SJSA1 (cell line): ENCODE measurements at regions not wholly inside any gene's neighbourhood (a gene's known extent, or its start where the extent isn't known, plus 50 kb on each side); places are given as distances from the start of the nearest gene placed in this dataset.

Source experiments
- DNase-seq, 2 experiments: peaks; one replicate each; pipeline ENCODE4 v3.0.0-alpha.2; 2015 to 2020; ENCODE audit warnings: low spot score in 2 of 2, low read depth in 1 of 2
- H3K27ac ChIP-seq: fragments of 250-450 bp; sonication (Bioruptor Pico); 2 replicates; pipeline ENCODE4 v1.5.1; 2020; ENCODE audit warnings: mild to moderate bottlenecking, moderate library complexity
- H3K27me3 ChIP-seq: fragments of 250-450 bp; sonication (Bioruptor Pico); replicated peaks from 2 replicates; pipeline ENCODE4 v1.5.1; 2020; ENCODE audit warnings: mild to moderate bottlenecking, moderate library complexity
- H3K36me3 ChIP-seq: fragments of 250-450 bp; sonication (Bioruptor Pico); 2 replicates; pipeline ENCODE4 v1.5.1; 2020; ENCODE audit warnings: mild to moderate bottlenecking
- H3K4me1 ChIP-seq: fragments of 250-450 bp; sonication (Bioruptor Pico); replicated peaks from 2 replicates; pipeline ENCODE4 v1.6.1; 2021; ENCODE audit warnings: mild to moderate bottlenecking
- H3K4me3 ChIP-seq: fragments of 250-450 bp; sonication (Bioruptor Pico); 2 replicates; pipeline ENCODE4 v1.5.1; 2020; ENCODE audit warnings: mild to moderate bottlenecking
- H3K9me3 ChIP-seq: fragments of 250-450 bp; sonication (Bioruptor Pico); replicated peaks from 2 replicates; pipeline ENCODE4 v1.5.1; 2020; ENCODE audit warnings: mild to moderate bottlenecking

DNA sequence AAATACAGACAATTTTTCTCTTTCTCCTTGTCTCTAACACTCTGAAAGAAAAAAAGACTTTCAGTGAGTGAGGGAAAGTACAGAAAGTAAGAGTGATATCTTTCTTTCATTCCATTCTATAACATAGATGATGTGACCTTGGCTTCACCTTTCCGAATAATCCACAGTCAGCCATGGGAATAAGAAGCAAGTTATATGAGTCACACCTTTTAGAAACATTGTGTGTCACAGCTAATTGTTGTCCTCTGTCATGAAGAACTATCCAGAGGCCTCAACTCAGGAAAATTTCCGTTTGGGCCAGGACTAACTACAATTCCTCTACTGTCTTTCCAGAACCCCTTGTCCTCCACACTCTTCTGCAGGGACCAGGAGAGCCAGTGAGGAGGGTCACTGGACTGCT, 209.7 kb upstream of the FAR2 start:
- Histone ChIP-seq H3K36me3 (no peaks in the 10 kb centered on the region), H3K9me3 (no peaks in the 10 kb centered on the region), H3K27me3 (no peaks in the 10 kb centered on the region), H3K4me3 (no peak overlapping the region), H3K27ac (no peak overlapping the region), H3K4me1 (no peaks in the 10 kb centered on the region)
- no peak for DNase-seq

DNA sequence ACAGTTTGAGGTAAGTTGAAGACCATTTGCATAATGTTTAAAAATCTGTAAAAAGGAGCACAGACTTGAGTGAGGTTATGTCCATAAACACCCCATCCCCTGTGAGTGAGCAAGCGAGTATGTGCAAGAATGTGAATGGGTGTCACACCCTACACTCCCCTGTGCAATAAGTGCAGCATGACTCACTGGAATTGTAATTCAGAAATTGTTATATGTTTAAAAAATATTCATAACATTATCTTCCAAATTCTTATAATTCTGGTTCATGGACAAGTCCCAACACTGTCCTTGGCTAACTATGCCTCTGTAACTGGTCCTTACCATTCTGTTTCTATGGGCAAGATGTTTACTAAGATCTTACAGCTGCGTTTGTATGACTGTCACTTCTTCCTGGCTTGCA, 207.8 kb upstream of the FAR2 start:
- Histone ChIP-seq H3K27ac (no peak overlapping the region), H3K4me1 (no peaks in the 10 kb centered on the region), H3K9me3 (no peaks in the 10 kb centered on the region), H3K4me3 (no peak overlapping the region), H3K36me3 (no peaks in the 10 kb centered on the region), H3K27me3 (no peaks in the 10 kb centered on the region)
- no peak for DNase-seq

DNA sequence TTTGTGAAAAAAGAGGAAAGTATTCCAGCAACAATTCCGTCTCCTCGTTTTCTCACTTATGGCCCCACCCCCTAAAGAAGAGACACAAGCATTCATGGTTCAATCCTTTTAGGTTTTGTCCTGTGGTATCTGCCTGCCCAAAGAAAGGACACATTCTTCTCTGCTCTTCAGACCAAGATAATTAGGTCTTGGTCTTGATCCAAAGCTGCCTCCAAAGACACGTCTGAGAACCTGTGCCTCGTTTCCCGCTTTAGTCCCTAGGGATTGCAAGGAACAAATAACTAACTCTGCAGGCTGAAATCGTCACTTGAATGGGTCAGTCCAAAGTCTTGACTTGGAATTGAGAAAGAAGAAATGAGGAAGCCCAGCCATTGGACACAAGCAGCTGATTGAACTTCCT, 202.7 kb upstream of the FAR2 start:
- Histone ChIP-seq H3K9me3 (no peaks in the 10 kb centered on the region), H3K27me3 (no peaks in the 10 kb centered on the region), H3K27ac (no peak overlapping the region), H3K4me1 (no peaks in the 10 kb centered on the region), H3K4me3 (no peak overlapping the region), H3K36me3 (no peaks in the 10 kb centered on the region)
- DNase-seq = no peak

GRCh38 chr12:28948685-28949084, 200.4 kb upstream of the FAR2 start:
- no peak for DNase-seq
- H3K27ac ChIP-seq = no peak overlapping the region
- no peaks in the 10 kb centered on the region for H3K36me3 ChIP-seq
- H3K27me3 ChIP-seq = no peaks in the 10 kb centered on the region
- no peaks in the 10 kb centered on the region for H3K9me3 ChIP-seq
- H3K4me1 ChIP-seq = no peaks in the 10 kb centered on the region
- H3K4me3 ChIP-seq = no peak overlapping the region

GRCh38 chr12:28949184-28949583, 199.9 kb upstream of the FAR2 start:
- Histone ChIP-seq H3K4me3 (no peak overlapping the region), H3K9me3 (no peaks in the 10 kb centered on the region)
- no peak for DNase-seq

GRCh38 chr12:28950049-28950448, 199.0 kb upstream of the FAR2 start:
- Histone ChIP-seq H3K4me3 (no peak overlapping the region), H3K9me3 (no peaks in the 10 kb centered on the region), H3K4me1 (no peaks in the 10 kb centered on the region), H3K36me3 (no peaks in the 10 kb centered on the region), H3K27me3 (no peaks in the 10 kb centered on the region), H3K27ac (no peak overlapping the region)
- DNase-seq = no peak

More at GRCh38 chr12:28949184-28949583, 199.9 kb upstream of the FAR2 start:
- no peak overlapping the region for H3K27ac ChIP-seq
- no peaks in the 10 kb centered on the region for H3K4me1 ChIP-seq
- H3K27me3 ChIP-seq = no peaks in the 10 kb centered on the region
- H3K36me3 ChIP-seq = no peaks in the 10 kb centered on the region

DNA sequence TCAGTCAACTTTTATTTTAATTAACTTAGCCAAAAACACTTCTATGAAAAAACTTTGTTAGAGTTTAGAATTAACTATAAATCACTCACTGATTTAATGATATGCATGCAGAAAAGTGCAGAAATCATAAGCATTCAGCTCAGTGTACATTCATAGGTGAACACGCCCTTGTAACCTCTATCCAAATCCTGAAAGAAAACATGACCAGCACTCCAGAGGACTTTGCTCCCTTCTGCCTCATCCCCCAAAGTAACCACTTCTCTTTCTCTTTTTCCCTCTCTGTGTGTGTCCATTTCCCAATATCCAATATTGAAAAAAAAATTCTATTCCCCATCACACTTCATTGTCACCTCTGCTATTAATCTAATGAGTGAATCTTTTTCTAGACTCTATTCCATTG, 197.1 kb upstream of the FAR2 start:
- Histone ChIP-seq H3K9me3 (no peaks in the 10 kb centered on the region), H3K4me3 (no peak overlapping the region), H3K27ac (no peak overlapping the region), H3K4me1 (no peaks in the 10 kb centered on the region), H3K36me3 (no peaks in the 10 kb centered on the region), H3K27me3 (no peaks in the 10 kb centered on the region)
- no peak for DNase-seq

GRCh38 chr12:28954333-28954732, 194.7 kb upstream of the FAR2 start:
- no peak overlapping the region for H3K27ac ChIP-seq
- no peak overlapping the region for H3K4me3 ChIP-seq
- H3K36me3 ChIP-seq = no peaks in the 10 kb centered on the region
- H3K27me3 ChIP-seq = no peaks in the 10 kb centered on the region
- DNase-seq = no peak
- H3K9me3 ChIP-seq = no peaks in the 10 kb centered on the region
- no peaks in the 10 kb centered on the region for H3K4me1 ChIP-seq

GRCh38 chr12:28955491-28955890, 193.6 kb upstream of the FAR2 start:
- Histone ChIP-seq H3K9me3 (no peaks in the 10 kb centered on the region), H3K4me1 (no peaks in the 10 kb centered on the region), H3K4me3 (no peak overlapping the region), H3K36me3 (no peaks in the 10 kb centered on the region), H3K27ac (no peak overlapping the region), H3K27me3 (no peaks in the 10 kb centered on the region)
- DNase-seq = no peak

- H3K27me3 ChIP-seq = no peaks in the 10 kb centered on the region
- H3K4me3 ChIP-seq = no peak overlapping the region
- H3K4me1 ChIP-seq = no peaks in the 10 kb centered on the region
- H3K27ac ChIP-seq = no peak overlapping the region
- no peaks in the 10 kb centered on the region for H3K36me3 ChIP-seq
- no peak for DNase-seq
- H3K9me3 ChIP-seq = no peaks in the 10 kb centered on the region
Measured at GRCh38 chr12:28955931-28956330, 193.1 kb upstream of the FAR2 start.

DNA sequence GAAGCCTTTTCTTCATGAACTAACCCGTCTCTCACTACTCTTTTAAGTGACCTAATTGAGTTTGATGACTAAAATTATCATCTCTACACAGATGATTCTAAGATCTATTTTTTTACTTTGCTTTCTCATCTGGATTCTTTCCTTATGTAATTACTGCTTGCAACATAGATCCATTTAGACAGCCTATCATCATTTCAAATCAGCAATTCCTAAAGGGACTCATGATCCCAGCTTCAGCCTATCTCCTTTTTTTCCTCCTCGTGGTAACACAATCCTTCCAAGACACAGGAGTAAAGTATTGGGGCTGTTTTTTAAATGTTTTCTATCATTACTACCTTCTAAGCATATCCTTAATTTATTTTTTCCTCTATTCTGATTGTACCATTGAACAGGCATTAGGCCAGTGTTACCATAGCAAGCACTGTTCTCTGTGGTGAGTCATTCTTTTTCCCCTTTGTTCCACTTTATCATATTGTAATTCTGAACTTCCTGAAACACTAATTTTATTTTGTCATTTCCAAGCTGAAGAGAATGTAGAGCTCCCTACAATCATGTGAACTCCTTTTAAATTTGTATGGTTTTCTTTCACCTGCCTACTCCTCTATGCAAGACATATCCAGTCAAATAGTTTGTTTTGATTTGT, 190.4 kb upstream of the FAR2 start:
- no peaks in the 10 kb centered on the region for H3K27me3 ChIP-seq
- no peak overlapping the region for H3K27ac ChIP-seq
- no peak overlapping the region for H3K4me3 ChIP-seq
- H3K9me3 ChIP-seq = no peaks in the 10 kb centered on the region
- H3K4me1 ChIP-seq = no peaks in the 10 kb centered on the region
- DNase-seq = no peak
- no peaks in the 10 kb centered on the region for H3K36me3 ChIP-seq

GRCh38 chr12:28961948-28962384, 187.1 kb upstream of the FAR2 start:
- Histone ChIP-seq H3K9me3 (no peaks in the 10 kb centered on the region), H3K27ac (no peak overlapping the region), H3K4me1 (no peaks in the 10 kb centered on the region), H3K27me3 (no peaks in the 10 kb centered on the region), H3K4me3 (no peak overlapping the region), H3K36me3 (no peaks in the 10 kb centered on the region)
- DNase-seq = no peak

GRCh38 chr12:28963554-28963953, 185.5 kb upstream of the FAR2 start:
- Histone ChIP-seq H3K36me3 (no peaks in the 10 kb centered on the region), H3K4me3 (no peak overlapping the region), H3K4me1 (no peaks in the 10 kb centered on the region), H3K27ac (no peak overlapping the region), H3K9me3 (no peaks in the 10 kb centered on the region), H3K27me3 (no peaks in the 10 kb centered on the region)
- no peak for DNase-seq

- no peak for DNase-seq
- H3K4me1 ChIP-seq = no peaks in the 10 kb centered on the region
- H3K9me3 ChIP-seq = no peaks in the 10 kb centered on the region
- no peaks in the 10 kb centered on the region for H3K36me3 ChIP-seq
- no peaks in the 10 kb centered on the region for H3K27me3 ChIP-seq
- H3K27ac ChIP-seq = no peak overlapping the region
- no peak overlapping the region for H3K4me3 ChIP-seq
Measured at GRCh38 chr12:28966046-28966780, 182.9 kb upstream of the FAR2 start.

GRCh38 chr12:28967426-28967825, 181.7 kb upstream of the FAR2 start:
- Histone ChIP-seq H3K36me3 (no peaks in the 10 kb centered on the region), H3K4me1 (no peaks in the 10 kb centered on the region), H3K9me3 (no peaks in the 10 kb centered on the region), H3K27me3 (no peaks in the 10 kb centered on the region), H3K27ac (no peak overlapping the region), H3K4me3 (no peak overlapping the region)
- DNase-seq = no peak
